UCSD-AML1 (cell line): ENCODE measurements at regions not wholly inside any gene's neighbourhood (a gene's known extent, or its start where the extent isn't known, plus 50 kb on each side); places are given as distances from the start of the nearest gene placed in this dataset.

ENCODE experiments used
- DNase-seq: peaks from one replicate; lab custom pipeline; 2025; ENCODE audit not compliant: unreplicated experiment; lab: John Stamatoyannopoulos, UW

DNA sequence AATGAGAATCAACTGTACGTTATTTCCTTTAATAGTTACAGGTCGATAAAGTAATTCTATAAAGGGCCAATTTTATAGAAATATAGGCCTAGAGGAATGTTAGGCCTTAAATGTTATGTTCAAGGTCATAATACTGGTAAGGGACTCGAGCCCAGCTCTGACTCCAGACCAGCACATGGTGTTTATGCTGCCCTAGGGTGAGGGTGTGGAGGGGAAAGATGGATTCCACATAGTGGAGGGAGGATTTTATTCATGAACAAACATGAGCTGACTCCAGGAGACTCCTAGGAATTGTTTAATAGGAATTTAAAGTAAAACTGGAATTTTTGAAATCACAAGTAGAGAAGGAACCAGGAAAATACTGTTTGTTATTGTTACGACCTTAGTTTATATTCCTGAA, 139.9 kb downstream of the LACC1 start:
- no peak for DNase-seq

DNA sequence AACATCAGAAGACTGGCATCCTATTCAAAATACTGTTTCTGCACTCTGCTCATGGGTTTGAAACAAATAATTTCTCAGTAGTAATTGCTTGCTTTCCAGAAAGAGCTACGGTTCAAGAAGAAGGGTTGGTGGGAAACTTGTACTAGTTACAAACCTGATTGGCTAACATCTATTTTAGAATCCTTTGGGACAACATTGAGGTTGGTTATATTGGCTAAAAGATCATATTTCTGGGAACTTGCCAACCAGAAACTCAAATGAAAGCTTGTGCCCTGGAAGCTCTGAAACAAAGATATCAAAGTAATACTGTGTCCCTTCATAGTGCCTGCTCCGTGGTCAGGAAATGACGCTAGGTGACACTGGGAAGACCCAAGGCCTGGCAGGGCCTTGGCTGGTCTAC, 141.7 kb downstream of the LACC1 start:
- no peak for DNase-seq

DNA sequence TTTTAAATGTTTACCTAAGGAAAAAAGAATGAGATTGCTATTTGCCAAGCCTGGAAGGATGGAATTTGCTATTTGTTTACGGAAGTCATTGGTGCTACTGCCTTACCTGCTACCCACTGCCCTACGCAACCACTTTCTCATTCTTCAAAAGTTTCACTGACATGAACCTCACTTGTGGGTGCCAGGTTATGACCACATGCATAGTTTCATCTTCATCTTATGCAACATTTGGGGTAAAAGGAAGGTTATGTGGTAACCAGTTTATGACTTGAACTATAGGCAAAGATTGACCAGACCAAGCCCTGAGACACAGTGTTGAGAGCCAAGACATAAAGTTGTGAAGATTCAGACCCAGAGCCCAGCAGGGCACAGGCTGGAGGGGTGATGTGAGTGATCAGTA, 142.5 kb downstream of the LACC1 start:
- no peak for DNase-seq

DNA sequence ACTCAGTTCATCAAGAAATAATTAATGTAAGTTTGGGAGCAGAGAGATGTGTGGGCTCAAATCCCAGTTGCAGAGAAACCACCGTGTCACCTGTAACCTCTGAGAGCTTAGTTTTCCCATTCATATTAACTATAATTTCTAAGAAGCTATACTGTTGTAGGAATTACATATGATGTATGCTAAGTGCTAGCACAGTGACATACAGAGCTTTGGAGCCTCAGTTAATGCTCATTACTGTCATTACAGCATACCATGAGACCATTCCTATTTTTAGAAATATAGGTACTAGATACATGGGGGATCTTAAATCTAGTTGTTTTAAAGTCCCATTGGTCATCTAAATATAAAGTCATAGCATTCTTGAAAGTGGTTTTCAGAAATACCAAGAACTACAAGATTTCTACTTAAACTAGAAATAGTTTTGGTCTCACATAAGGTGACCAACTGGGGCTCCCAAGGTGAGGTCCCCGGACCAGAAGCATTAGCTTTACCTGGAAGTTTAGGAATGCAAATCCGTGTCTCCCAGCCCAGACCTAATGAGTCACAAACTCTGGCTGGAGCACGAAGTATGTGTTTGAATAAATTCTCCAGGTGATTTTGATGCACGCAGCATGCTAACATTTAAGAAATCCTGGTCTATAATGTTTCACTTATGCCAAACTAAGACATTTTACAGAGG, 144.6 kb downstream of the LACC1 start:
- no peak for DNase-seq

DNA sequence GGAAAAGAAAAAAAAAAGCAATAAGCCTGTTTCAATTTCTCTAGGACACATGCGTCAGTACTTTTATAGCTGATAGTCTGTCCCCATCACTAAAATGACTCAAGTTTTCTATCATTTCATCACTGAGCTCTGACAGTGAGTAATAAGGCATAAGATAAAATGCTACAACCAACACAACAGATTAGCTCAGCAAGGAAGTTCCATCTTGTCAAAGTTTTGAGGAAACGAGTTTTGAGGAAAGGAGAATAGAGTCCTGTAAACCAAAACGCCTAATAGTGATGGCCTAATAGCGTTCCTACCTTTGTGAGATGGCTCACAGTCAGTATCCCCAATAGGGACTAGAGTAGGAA, 145.1 kb downstream of the LACC1 start:
- DNase-seq = no peak

DNA sequence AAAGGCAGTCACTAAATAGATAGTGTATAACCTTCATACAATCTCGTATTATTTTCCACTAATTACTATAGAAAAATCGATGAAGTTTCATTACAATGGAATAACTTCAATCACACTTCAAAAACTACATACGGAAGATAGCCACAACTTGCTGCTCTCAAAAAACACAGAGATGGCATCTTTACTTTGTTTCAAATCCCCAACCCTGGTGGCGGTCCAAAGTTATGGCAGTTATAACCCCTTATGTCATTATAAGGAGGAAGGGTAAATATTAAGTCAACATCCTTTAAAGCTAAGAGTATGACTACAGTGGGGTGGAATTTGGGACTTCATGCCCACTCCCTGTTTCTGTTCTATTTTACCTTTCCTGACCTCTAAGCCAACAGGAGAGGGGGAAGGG, 146.5 kb downstream of the LACC1 start:
- no peak for DNase-seq

DNA sequence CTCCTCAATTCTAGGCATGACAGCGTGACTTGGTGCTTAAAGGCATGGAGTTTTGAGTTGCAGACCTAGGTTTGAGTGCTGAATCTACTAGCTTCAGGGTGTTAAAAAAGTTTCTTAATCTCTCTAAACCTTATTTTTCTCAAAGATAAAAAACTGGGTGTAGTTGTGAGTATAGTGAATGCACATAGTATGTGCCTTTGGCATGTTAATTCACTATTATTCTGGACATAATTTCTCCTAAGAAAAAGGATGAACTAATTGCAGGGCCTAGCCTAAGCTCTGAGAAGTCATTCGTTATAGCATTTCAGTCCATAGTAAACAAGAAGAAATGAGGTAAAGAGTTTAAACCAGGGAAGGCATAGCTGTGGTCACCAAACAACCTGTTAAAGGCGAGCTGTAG, 149.0 kb downstream of the LACC1 start:
- DNase-seq = no peak

DNA sequence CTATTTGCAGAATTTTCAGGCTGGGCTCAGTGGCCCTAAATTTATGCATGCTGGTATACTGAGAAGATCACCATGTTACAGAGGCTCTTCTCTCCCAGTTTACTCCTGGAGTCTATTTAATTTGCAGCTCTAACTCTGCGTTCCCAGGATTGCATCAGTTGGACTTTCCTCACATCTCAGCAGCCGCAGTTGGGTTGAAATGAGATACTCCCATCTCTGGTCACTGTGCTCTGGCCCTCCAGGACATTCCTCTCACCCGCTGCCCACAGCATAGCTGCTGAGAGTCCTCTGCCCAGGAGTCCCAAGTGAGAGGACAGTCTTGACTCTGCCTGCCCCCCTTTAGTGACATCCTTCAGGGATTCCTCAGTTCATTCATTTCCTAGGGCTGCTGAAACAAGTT, 150.9 kb downstream of the LACC1 start:
- DNase-seq = no peak

DNA sequence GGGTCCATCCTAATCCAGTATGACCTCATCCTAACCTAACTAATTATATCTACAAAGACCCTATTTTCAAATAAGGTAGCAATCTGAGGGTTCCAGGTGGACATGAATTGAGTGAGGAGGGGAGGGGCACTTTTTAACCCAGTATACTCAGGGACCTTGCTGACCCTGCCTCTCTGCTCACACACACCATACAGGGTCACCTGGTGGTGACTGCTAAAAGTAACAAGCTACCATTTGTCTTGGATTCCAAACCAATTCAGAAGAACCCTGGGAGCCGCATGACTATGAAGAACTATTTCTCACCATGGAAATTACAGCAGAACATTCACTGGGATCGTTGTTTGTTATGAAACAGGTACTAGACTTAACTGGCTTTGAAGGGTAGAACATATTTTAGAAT, 151.9 kb downstream of the LACC1 start:
- no peak for DNase-seq

DNA sequence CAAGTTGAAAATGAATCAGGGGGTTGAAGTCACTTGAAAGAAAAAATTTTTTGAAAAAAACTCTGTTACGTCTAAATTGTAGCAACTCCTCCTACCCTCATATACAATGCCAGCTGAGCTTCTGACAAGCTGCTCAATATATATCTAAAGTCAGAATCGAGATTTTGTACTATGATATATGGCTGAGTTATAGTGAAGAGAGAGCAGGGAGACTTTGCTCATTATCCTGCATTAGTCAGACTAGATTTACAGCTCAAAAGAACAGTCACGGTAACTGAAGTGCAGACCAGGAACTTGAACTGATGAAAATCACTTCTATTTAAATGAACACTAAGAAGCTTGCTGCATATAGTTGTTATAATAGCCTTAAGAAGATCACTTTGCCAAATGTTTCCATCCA, 153.1 kb downstream of the LACC1 start:
- no peak for DNase-seq

DNA sequence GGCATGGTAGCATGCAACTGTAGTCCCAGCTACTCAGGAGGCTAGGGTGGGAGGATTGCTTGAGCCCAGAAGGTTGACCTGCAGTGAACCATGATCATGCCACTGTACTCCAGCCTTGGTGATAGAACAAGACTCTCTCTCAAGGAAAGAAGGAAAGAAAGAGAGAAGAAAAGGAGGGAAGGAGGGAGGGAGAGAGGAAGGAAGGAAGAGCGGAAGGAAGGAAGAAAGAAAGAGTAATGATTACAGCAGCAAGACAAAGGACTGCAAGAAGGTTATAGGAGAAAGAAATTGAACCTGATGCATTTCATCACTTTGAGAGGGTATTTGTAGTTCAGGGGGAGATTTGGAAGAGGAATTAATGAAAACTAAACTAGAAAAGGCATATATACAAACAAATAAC, 155.7 kb downstream of the LACC1 start:
- no peak for DNase-seq

DNA sequence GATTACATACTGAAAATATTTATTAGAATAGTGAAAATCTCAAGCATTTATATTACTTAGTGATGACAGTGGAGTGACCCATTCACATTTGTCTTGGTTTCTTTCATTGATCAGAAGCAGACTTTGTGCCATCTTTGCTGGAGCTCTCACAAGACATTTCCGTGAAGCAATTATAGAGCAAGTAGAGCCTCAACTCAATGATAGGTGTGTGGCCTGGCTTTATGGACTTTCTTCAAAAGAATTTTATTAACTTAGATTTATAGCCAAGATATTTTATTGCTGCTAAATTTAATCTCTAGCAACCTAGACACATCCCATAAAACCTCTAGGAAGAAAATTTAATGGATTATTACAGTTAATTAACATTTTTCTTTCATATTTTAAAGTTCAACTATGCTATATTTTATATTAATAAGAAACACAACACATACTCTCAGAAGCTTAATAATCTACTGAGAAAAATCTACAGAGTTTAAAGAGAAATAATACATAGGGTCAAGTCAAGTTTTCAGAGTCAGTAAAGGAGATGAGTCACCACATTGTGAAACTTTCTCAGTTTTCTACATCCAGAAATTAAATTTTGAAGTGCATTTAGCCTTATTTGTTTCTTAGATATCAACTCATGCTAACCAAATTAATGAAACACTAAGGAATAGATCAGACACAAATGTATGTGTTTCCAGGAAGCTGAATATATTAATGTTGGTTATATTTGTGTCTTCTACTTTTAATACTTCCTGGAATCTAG, 160.5 kb downstream of the LACC1 start:
- DNase-seq = no peak

DNA sequence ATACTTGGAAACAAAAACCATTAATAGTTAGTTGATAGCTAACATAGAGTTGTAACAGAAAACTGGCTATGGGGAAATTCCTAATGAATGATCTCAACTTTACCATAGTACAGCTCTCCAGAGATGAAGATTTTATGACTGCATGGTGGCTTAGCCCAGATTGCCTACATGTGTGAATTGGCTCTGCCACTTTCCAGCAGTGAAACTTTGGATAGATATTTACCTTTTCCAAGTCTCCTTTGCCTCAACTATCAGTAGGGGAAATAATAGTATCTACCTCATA, 161.1 kb downstream of the LACC1 start:
- no peak for DNase-seq

DNA sequence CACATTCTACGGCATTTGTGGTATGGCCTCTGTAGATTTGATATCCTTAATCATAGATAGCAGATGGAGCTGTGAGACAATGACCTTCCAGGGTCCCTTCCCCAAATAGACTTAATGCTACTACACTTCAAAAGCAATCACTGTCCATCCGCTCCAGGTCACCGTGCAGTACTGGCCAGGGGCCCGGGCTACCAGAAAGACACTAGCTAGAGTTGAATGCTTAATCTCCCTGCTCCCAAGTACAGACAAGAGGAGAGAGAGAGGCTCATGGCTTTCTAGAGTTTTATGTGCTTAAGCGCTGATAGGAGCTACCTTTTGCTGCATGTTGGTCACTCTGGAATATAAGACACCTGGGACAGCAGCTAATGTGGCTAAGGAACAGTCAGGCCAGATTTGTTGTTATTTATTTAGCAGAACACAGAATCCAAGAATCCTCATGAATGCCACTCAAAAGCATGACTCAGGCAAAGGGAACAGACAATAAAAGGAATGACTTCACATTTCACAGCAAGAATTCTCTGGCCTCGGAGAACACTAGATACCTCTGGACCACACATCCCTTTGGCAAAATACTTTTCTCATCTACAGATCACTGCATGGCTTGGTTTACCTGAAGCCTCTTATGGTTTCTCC, 165.0 kb downstream of the LACC1 start:
- DNase-seq = no peak

DNA sequence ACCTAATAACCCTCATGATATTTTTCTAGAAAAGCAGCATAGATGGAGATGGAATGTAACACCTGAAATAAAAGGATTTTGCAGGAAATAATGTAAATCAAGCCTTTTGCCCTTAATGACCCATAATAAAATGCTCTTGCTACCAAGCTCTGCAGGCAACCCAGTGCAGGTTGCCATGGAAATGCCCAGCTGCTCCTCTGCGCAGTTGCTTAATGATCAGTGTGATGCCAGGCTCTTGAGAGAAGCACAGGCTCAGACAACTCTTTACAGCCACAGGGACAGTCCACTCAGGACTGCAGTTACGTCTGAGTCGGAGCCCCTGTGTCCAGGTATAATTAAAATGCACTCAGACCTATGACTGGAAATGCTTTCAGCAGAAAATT, 165.5 kb downstream of the LACC1 start:
- DNase-seq = no peak

DNA sequence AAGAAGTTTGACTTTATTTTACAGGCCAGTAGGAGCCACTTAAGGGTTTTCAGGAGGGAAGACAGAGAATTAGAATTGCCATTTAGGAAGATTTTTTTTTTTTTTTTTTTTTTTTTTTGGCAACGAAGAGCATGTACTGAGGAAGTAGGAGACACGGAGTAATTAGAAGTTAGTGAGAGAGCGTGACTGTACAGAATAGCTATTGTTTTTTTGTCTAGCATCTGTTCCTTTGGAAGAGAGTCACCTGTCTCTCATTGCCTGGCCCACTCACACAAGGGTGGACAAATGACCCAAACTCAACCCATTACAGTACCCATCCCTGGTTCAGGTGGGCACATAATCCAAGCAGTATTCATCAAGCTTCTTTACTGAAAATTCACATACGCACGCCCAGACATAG, 166.7 kb downstream of the LACC1 start:
- no peak for DNase-seq

DNA sequence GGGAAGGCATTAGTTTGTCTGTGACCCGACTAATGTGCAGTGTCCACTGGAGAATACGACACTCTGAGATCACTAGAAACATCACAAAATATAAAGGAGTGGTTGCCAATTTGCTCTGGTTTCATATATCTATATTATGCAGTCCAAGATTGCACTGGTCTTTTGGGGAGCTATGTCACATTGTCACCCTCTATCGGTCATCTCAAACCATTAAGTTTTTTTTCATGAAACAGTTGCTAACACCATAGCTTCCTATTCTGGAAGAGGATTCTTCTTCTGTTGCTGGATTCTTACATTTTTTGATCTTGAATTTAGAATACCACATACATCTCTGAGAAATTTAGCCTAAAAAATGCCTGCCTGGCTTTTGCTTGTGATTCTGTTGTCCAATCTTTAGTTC, 168.6 kb downstream of the LACC1 start:
- DNase-seq = no peak

DNA sequence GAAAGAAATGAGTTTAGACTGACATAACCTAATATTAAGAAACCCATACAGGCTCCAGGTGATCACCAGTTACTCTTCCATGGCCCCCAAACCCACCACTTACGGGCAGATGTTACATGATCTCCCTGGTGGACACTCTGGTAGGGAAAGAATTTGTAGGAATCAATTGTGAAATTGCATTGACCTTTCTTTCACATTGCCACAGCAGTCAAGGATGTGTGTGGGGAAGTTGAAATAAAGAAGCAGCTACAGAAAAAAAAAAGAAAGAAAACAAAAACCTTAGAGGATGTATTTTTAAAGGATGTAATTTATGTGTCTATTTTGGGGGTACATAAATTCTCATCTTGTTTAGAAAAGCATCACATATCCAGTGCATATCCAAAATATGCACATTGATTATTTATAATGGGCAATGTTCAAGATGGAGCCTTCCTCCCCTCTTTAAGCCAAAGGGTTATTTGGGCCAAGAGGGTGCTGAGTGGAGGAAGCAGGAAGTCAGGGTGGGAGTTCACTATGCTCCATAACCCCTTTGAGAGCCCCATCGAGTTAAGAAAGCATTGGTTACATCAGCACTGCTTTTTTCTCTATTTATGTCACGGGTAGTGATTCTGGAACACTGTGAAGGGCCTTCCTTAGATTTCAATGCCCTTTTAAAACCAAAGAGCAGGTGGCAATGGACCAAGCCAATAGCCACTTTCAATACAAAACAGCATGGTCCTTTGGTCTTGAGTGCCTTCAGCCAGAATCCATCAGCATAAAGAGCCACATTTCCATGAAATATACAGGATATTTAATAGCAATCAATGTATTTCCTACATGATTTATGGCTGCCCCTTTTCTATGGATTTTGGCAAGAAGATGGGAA, 169.6 kb downstream of the LACC1 start:
- DNase-seq = no peak

DNA sequence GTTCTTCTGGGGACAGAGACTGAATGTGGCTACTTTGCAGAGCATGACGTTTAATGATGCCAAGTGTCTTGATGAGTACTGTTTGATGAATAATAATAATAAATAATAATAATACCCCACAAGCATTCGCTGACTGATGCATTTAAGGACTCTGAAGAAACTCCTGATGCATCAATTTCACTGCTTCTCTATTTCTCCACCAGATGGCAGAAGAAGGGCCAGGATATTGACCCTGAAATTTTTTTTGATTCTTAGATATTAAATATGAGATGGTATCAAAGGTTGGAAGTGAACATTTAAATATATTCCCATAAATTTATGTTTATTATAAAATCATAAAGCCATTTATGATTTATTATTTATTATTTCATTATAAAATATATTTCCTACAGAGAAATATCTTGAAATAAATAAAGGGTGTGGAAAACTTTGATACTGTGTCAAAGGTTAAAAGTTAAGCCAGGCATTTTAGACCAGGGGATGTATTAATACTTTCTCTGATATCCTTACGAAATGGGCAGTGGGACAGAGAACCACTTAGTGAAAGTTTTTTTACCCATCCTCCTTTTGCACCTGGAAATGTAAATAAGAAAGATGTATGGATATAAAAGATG, 170.9 kb downstream of the LACC1 start:
- no peak for DNase-seq

DNA sequence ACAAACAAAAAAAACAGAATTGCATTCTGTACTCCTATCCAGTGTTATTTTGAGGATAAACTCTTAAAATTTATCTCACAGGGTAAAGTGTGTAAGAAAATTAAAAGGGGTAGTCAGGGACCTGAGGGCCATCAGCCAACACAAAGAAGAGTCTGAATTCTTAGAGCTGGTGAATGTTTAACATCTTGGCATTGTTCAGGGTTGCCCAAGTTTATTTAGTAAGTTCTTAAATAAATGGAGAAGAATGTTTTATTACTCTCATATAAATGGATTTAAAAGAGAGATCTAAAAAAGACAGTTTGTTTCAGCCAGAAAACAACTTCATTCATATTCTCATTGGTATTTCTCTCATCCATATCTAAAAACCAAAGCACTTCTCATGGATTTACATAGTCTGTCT, 171.7 kb downstream of the LACC1 start:
- DNase-seq = no peak

DNA sequence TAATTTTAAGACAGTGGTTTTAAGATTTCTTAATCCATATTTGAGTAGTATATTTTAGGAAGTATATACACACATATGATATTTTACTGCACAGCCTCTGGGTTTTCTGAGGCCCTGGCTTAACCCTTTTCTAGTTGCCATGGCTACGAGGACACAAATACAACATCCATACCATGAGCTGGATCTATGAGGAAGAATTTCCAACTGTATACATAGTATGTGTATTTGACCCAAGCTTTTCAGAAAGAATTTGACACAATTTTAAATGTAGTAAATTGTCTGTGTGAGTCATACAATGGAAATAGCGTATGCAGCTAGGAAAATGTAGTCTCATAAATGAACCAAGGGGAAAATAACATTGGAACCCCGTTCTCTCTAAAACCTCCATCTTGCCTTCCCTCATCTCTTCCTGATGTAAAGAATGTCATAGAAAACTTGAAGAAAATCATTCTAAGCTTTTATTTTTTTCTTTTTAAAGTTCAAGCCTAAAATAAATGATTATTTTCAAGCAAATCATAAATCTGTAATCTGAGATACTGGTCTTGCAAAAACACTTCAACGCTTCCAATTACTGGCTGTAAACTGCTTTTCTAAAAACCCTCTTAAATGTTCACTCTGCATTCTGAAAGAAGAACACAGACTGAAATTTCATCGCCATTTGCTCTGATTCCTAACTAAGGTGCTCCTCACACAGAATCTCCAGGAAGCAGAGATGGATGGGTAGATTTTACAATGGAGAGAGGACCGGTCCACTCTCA, 172.4 kb downstream of the LACC1 start:
- DNase-seq = no peak
